WTC11 (cell line): ENCODE measurements at regions not wholly inside any gene's neighbourhood (a gene's known extent, or its start where the extent isn't known, plus 50 kb on each side); places are given as distances from the start of the nearest gene placed in this dataset.

ENCODE experiments used
- CREM ChIP-seq: sonication (generic); formaldehyde crosslinking; IDR thresholded peaks from 2 replicates; pipeline ENCODE4 v1.8.1; 2022; ENCODE audit warnings: mild to moderate bottlenecking, missing genetic modification reagents, moderate library complexity
- ELF4 ChIP-seq: sonication (generic); formaldehyde crosslinking; IDR thresholded peaks from 2 replicates; pipeline ENCODE4 v1.8.1; 2022; ENCODE audit warnings: low read depth, mild to moderate bottlenecking, moderate library complexity, missing genetic modification reagents
- EMX1 ChIP-seq: fragments of 250-450 bp; sonication (Bioruptor Pico); IDR thresholded peaks from 2 replicates; pipeline ENCODE4 v1.8.0; 2021; ENCODE audit warnings: mild to moderate bottlenecking
- ETV6 ChIP-seq: sonication (generic); formaldehyde crosslinking; IDR thresholded peaks from 2 replicates; pipeline ENCODE4 v1.8.1; 2022; ENCODE audit warnings: mild to moderate bottlenecking, missing genetic modification reagents
- FOXJ3 ChIP-seq: sonication (generic); formaldehyde crosslinking; IDR thresholded peaks from 2 replicates; pipeline ENCODE4 v1.9.0; 2021; ENCODE audit warnings: missing genetic modification reagents, mild to moderate bottlenecking, borderline replicate concordance
- JUN ChIP-seq: sonication (generic); formaldehyde crosslinking; IDR thresholded peaks from 2 replicates; pipeline ENCODE4 v1.8.0; 2023; ENCODE audit warnings: mild to moderate bottlenecking, missing genetic modification reagents
- MYBL2 ChIP-seq: sonication (generic); formaldehyde crosslinking; IDR thresholded peaks from 2 replicates; pipeline ENCODE4 v1.8.1; 2023; ENCODE audit warnings: mild to moderate bottlenecking, moderate library complexity, missing genetic modification reagents
- ZNF232 ChIP-seq: sonication (generic); formaldehyde crosslinking; IDR thresholded peaks from 2 replicates; pipeline ENCODE4 v1.8.0; 2022; ENCODE audit warnings: mild to moderate bottlenecking, missing genetic modification reagents
- TF ChIP-seq, protein P1 (sequence below): fragments of 200-600 bp; IDR thresholded peaks from 2 replicates; pipeline ENCODE4 v1.8.0; 2022; ENCODE audit warnings: antibody characterized with exemption

DNA sequence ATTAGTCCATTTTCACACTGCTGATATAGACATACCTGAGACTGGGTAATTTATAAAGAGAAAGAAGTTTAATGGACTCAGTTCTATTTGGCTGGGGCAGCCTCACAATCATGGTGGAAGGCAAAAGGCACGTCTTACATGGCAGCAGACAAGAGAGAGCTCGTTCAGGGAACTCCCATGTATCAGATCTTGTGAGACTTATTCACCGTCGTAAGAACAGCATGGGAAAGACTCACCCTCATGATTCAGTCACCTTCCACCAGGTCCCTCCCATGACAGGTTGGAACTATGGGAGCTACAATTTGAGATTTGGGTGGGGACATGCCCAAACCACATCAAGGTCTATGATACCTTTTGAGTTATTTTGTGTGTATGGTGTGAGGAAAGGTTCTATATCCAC is 66.9 kb downstream of the METRNL start:
- TF ChIP-seq ETV6 (CRISPR knock-in tag) = no peak
- no peak for TF ChIP-seq MYBL2 (CRISPR knock-in tag)
- TF ChIP-seq FOXJ3 (CRISPR knock-in tag) = no peak
- TF ChIP-seq ELF4 (CRISPR knock-in tag) = no peak
- TF ChIP-seq CREM = no peak
- TF ChIP-seq, protein P1, sequence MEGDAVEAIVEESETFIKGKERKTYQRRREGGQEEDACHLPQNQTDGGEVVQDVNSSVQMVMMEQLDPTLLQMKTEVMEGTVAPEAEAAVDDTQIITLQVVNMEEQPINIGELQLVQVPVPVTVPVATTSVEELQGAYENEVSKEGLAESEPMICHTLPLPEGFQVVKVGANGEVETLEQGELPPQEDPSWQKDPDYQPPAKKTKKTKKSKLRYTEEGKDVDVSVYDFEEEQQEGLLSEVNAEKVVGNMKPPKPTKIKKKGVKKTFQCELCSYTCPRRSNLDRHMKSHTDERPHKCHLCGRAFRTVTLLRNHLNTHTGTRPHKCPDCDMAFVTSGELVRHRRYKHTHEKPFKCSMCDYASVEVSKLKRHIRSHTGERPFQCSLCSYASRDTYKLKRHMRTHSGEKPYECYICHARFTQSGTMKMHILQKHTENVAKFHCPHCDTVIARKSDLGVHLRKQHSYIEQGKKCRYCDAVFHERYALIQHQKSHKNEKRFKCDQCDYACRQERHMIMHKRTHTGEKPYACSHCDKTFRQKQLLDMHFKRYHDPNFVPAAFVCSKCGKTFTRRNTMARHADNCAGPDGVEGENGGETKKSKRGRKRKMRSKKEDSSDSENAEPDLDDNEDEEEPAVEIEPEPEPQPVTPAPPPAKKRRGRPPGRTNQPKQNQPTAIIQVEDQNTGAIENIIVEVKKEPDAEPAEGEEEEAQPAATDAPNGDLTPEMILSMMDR = no peak
- no peak for TF ChIP-seq EMX1 (CRISPR knock-in tag)
- no peak for TF ChIP-seq JUN
- TF ChIP-seq ZNF232 (CRISPR knock-in tag) = no peak
